ENCODE measurements at regions not wholly inside any gene's neighbourhood (a gene's known extent, or its start where the extent isn't known, plus 50 kb on each side); places are given as distances from the start of the nearest gene placed in this dataset.

DNA sequence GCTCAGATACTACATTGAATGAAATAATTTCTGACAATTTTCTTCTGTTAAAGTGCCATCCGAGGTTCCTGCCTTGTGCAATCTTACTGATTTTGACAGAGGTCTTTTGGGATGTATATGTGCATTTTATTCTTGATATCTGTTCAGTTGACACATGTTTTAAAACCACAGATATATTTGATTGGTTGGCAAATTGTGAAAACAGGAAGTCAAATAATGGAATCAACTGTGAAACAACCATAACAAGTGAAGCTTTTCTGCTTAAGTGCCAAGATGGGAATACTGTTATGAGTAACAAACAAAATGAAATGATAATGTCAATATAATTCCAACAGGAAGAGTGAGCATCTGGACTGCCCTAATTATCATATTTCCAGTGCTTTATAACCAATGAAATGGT, 84.9 kb upstream of the TET2 start:
- no peaks in the 10 kb centered on the region for H3K9me3 ChIP-seq (replicated peaks in 1 of 2; ENCODE audit: control insufficient read depth in 1 of 2, insufficient read depth in 1 of 2, low read length in 2 of 2)
- H3K4me1 ChIP-seq (ENCODE audit: control insufficient read depth in 1 of 2, insufficient read depth in 2 of 2, low read length in 2 of 2), result peaks cover 68 to 74% of the 10 kb centered on the region in 2 donors
- WGBS (ENCODE audit: insufficient coverage), result 0% methylated on average over 1 of the region's 1 CpG

GRCh38 chr4:105066401-105066800, 80.3 kb upstream of the TET2 start:
- Histone ChIP-seq H3K4me3 (replicated peaks in 1 of 3; ENCODE audit: low read depth in 2 of 3, low read length in 3 of 3) (no peak overlapping the region), H4K20me1 (ENCODE audit: insufficient read depth, low read length) (no peaks in the 10 kb centered on the region), H3K9me3 (replicated peaks in 1 of 2; ENCODE audit: control insufficient read depth in 1 of 2, insufficient read depth in 1 of 2, low read length in 2 of 2) (no peaks in the 10 kb centered on the region), H3K27me3 (ENCODE audit: control insufficient read depth in 2 of 2, insufficient read depth in 2 of 2, low read length in 2 of 2) (no peaks in the 10 kb centered on the region), H3K4me1 (ENCODE audit: control insufficient read depth in 1 of 2, insufficient read depth in 2 of 2, low read length in 2 of 2) (peaks cover 35 to 45% of the 10 kb centered on the region in 2 donors), H3K79me2 (ENCODE audit: insufficient read depth, low read length) (no peaks in the 10 kb centered on the region), H3K36me3 (replicated peaks in 1 of 2; ENCODE audit: control insufficient read depth in 1 of 2, insufficient read depth in 2 of 2, low read length in 2 of 2) (no peaks in the 10 kb centered on the region), H3K9ac (ENCODE audit: insufficient read depth, low read length, poor library complexity, severe bottlenecking) (no peak overlapping the region), H3K4me2 (replicated peaks; ENCODE audit: extremely low read depth, low read length, poor library complexity, severe bottlenecking) (no peak overlapping the region), H2AFZ (ENCODE audit: insufficient read depth, low read depth, low read length, poor library complexity, severe bottlenecking) (no peak overlapping the region), H3K27ac (ENCODE audit: low read depth in 1 of 2, low read length in 2 of 2) (no peak overlapping the region)
- H3K27ac Mint-ChIP-seq, result no peak overlapping the region
- no peaks in the 10 kb centered on the region for H3K9me3 Mint-ChIP-seq
- no peaks in the 10 kb centered on the region for H3K36me3 Mint-ChIP-seq
- no peak overlapping the region for H3K4me3 Mint-ChIP-seq
- TF ChIP-seq, protein P1, sequence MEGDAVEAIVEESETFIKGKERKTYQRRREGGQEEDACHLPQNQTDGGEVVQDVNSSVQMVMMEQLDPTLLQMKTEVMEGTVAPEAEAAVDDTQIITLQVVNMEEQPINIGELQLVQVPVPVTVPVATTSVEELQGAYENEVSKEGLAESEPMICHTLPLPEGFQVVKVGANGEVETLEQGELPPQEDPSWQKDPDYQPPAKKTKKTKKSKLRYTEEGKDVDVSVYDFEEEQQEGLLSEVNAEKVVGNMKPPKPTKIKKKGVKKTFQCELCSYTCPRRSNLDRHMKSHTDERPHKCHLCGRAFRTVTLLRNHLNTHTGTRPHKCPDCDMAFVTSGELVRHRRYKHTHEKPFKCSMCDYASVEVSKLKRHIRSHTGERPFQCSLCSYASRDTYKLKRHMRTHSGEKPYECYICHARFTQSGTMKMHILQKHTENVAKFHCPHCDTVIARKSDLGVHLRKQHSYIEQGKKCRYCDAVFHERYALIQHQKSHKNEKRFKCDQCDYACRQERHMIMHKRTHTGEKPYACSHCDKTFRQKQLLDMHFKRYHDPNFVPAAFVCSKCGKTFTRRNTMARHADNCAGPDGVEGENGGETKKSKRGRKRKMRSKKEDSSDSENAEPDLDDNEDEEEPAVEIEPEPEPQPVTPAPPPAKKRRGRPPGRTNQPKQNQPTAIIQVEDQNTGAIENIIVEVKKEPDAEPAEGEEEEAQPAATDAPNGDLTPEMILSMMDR (IDR thresholded peaks at IDR 0.05), result no peak
- H3K4me1 Mint-ChIP-seq, result peaks cover 48% of the 10 kb centered on the region
- H3K27me3 Mint-ChIP-seq (ENCODE audit: low read depth in 3 of 3), result no peaks in the 10 kb centered on the region
- DNase-seq, result no peak
- intact Hi-C loops (cut with micrococcal nuclease), result no loop called here

More for the DNA sequence above, 84.9 kb upstream of the TET2 start:
- H3K79me2 ChIP-seq (ENCODE audit: insufficient read depth, low read length), result no peaks in the 10 kb centered on the region
- H3K36me3 ChIP-seq (replicated peaks in 1 of 2; ENCODE audit: control insufficient read depth in 1 of 2, insufficient read depth in 2 of 2, low read length in 2 of 2), result no peaks in the 10 kb centered on the region
- intact Hi-C loops (cut with micrococcal nuclease), result loop anchor here in 1 of 2 donors (5.0 kb wide), 1 partner anchor 86 kb away; the partner anchor contains the start of gene TET2
- H2AFZ ChIP-seq (ENCODE audit: insufficient read depth, low read depth, low read length, poor library complexity, severe bottlenecking), result no peak overlapping the region
- peak overlapping the region; percentile 8 to 53 (median 37) for H3K4me3 ChIP-seq (replicated peaks in 1 of 3; ENCODE audit: low read depth in 2 of 3, low read length in 3 of 3)
- DNase-seq, result peak in 2 of 3 donors; percentile 58 to 59
- peak overlapping the region; percentile 97 to 100 (median 99) for H3K27ac Mint-ChIP-seq
- H3K9ac ChIP-seq (ENCODE audit: insufficient read depth, low read length, poor library complexity, severe bottlenecking), result peak overlapping the region; percentile 50
- peak overlapping the region; percentile 67 to 94 for H3K27ac ChIP-seq (ENCODE audit: low read depth in 1 of 2, low read length in 2 of 2)
- H3K27me3 Mint-ChIP-seq (ENCODE audit: low read depth in 3 of 3), result peaks cover 0 to 3% (median 0%) of the 10 kb centered on the region in 3 donors
- peak overlapping the region; percentile 71 for H3K4me2 ChIP-seq (replicated peaks; ENCODE audit: extremely low read depth, low read length, poor library complexity, severe bottlenecking)
- H3K4me1 Mint-ChIP-seq, result peaks cover 71% of the 10 kb centered on the region
- H3K27me3 ChIP-seq (ENCODE audit: control insufficient read depth in 2 of 2, insufficient read depth in 2 of 2, low read length in 2 of 2), result no peaks in the 10 kb centered on the region
- TF ChIP-seq, protein P1 (IDR thresholded peaks at IDR 0.05), result no peak
- no peaks in the 10 kb centered on the region for H3K9me3 Mint-ChIP-seq
- H3K36me3 Mint-ChIP-seq, result no peaks in the 10 kb centered on the region
- peak overlapping the region; percentile 49 to 72 for H3K4me3 Mint-ChIP-seq
- H4K20me1 ChIP-seq (ENCODE audit: insufficient read depth, low read length), result no peaks in the 10 kb centered on the region
